COLO668 (cell line): ENCODE measurements at regions not wholly inside any gene's neighbourhood (a gene's known extent, or its start where the extent isn't known, plus 50 kb on each side); places are given as distances from the start of the nearest gene placed in this dataset.

Experiments
- DNase-seq: peaks from one replicate; lab custom pipeline; 2025; ENCODE audit not compliant: unreplicated experiment; lab: John Stamatoyannopoulos, UW

GRCh38 chr6:40803897-40804702 is 216.9 kb upstream of the LRFN2 start:
- no peak for DNase-seq

DNA sequence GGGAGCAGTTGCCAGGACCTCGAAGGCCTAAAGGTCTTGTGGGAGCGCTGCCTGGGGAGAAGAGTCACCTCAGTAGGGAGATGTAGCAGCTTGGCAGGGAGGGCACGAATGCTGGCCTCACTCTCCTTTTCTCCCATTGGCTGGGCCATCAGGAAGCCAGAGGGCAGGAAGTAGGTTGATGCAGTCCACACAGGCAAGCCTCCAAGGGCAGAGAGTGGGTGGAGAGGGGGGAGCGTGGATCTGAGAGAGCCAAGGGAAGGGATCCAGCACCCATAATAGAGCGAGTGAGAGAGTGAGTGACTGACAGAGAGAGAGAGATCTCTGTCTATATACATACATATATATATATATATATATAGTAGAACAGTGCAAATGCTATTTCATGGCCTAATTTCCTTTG is 215.3 kb upstream of the LRFN2 start:
- DNase-seq = no peak

GRCh38 chr6:40799296-40800140 is 212.4 kb upstream of the LRFN2 start:
- DNase-seq = peak; percentile 46

DNA sequence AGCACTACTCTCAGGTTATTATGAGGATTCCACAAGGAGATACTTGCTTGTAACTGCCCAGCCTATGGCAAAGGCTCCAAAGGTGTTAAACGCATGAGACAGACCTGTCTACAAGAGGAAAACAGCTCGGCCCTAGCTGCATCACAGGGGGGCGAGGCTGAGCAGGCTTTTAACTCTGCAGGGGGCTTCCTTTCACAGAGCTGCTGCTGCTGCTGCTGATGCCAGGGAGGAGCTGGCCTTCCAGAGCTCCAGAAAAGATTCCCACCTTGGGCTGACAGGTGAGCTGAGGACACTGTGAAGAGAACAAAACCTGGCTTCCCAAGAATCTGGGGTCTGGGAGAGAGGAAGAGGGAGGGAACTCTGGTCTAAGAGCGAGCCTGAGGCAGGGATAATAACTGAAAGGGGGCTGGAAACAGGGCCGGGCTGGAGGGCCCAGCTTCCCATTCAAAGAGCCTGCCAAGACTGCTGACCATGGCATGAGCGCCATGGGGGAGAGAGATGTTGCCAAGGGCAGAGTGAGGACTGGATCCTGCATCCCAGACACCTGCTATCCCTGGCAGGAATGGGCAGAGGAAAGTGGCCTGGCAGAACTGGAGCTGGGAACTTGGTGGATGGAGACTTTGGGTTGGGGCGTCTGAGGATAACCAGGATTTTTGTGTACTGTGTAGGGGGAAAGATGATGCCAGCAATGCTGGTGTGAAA is 211.1 kb upstream of the LRFN2 start:
- DNase-seq = no peak

GRCh38 chr6:40796260-40797221 is 209.4 kb upstream of the LRFN2 start:
- DNase-seq = no peak

- DNase-seq = no peak
These were observed 207.4 kb upstream of the LRFN2 start for GRCh38 chr6:40794586-40794985.

GRCh38 chr6:40792183-40792582 is 205.0 kb upstream of the LRFN2 start:
- no peak for DNase-seq

DNA sequence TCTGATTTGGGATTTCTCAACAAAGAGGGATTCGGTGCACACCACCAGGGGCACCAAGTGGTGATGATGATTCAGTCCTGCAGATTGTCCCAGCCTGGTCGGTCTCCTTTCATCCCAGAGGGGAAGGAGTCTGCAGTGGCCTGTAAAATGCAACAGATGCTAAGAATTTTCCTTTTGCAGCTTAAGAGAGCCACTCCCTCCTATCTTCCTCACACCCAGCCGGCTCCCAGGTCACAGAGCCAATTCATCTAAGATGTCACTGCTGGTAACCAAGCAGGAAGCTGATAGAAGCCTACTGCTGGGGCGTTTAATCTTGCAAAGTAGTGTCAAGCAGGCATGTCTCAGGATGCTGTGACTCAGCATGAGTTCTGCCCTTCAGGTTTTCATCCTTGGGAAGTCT is 203.8 kb upstream of the LRFN2 start:
- DNase-seq = no peak

- no peak for DNase-seq
These were observed 201.8 kb upstream of the LRFN2 start for GRCh38 chr6:40788661-40789655.

GRCh38 chr6:40782355-40782754 is 195.2 kb upstream of the LRFN2 start:
- DNase-seq = no peak

- no peak for DNase-seq
These were observed 193.5 kb upstream of the LRFN2 start for GRCh38 chr6:40780637-40781036.

GRCh38 chr6:40779409-40779808 is 192.2 kb upstream of the LRFN2 start:
- no peak for DNase-seq

GRCh38 chr6:40778918-40779317 is 191.8 kb upstream of the LRFN2 start:
- no peak for DNase-seq

- no peak for DNase-seq
These were observed 191.0 kb upstream of the LRFN2 start for GRCh38 chr6:40778196-40778595.

DNA sequence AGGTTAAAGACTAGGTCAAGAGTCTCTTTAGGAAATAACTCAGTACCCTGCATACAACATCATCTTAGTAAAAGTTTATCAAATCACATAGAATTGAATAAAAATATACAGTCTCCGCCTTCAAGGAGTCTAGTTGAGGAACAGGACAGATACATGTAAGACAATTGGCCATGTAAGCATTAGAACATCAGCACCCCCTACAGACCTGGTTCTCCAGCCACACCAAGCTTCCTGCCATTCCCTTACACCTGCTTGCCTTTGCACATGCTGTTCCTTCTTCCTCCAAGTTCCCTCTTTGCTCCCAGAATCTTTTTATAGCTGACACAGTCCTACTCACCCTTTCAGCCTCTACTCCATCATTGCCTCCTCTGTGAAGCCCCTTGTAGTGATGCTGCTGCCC is 187.8 kb upstream of the LRFN2 start:
- no peak for DNase-seq

GRCh38 chr6:40770794-40771193 is 183.6 kb upstream of the LRFN2 start:
- DNase-seq = no peak

- peak; percentile 23 for DNase-seq
These were observed 177.6 kb upstream of the LRFN2 start for GRCh38 chr6:40764726-40765125.

- DNase-seq = no peak
These were observed 175.8 kb upstream of the LRFN2 start for GRCh38 chr6:40762981-40763380.

- no peak for DNase-seq
These were observed 173.7 kb upstream of the LRFN2 start for GRCh38 chr6:40760887-40761286.
